ENCODE measurements at regions not wholly inside any gene's neighbourhood (a gene's known extent, or its start where the extent isn't known, plus 50 kb on each side); places are given as distances from the start of the nearest gene placed in this dataset.

DNA sequence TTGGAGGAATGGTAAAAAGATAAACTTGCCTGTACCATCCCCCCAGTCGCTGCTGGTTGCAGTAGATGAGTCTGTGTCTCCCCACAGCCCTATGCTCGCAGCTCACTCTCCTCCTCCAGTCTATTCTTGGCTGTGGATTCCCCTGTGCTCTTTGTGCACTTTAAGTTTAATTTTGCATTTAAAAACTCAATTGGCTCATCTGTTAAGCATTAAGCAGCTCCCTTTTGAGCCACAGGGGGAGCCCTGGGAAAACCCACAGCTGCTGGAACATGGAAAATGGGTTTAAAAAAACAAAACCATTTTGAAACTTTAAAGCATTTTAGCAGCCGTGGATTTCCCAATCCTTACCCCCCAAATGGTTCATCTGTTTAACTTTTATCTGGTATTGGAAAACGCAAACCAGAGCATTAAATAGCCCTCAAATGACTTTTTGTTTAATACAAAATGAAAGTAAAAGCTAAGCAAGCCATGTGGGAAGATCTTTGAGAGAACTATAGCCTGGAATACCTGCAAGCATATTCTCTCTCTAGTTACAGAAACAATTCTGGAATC is 536.9 kb downstream of the ZIC1 start:
- no peak for TF ChIP-seq NFRKB (IDR thresholded peaks at IDR 0.05)
- TF ChIP-seq SP1 (IDR thresholded peaks at IDR 0.05), result no peak
- TF ChIP-seq TARDBP (IDR thresholded peaks at IDR 0.05), result no peak
- TF ChIP-seq ARNT (IDR thresholded peaks at IDR 0.05), result no peak
- no peak for TF ChIP-seq BHLHE40 (IDR thresholded peaks at IDR 0.05; ENCODE audit: borderline replicate concordance)
- no peak for TF ChIP-seq FOXA1 (IDR thresholded peaks at IDR 0.05)
- no peak for TF ChIP-seq ZNF384 (IDR thresholded peaks at IDR 0.05)
- TF ChIP-seq LEF1 (IDR thresholded peaks at IDR 0.05; ENCODE audit: borderline replicate concordance), result no peak
- TF ChIP-seq FOXM1 (IDR thresholded peaks at IDR 0.05; ENCODE audit: borderline replicate concordance), result no peak

All from HEK293T (cell line).